Ovary (tissue), 1 donor: ENCODE measurements at regions not wholly inside any gene's neighbourhood (a gene's known extent, or its start where the extent isn't known, plus 50 kb on each side); places are given as distances from the start of the nearest gene placed in this dataset.

ENCODE experiments used
- EP300 ChIP-seq: sonication (generic); formaldehyde crosslinking; IDR thresholded peaks from one replicate; pipeline ENCODE4 v1.6.1; 2017; ENCODE audit warnings: antibody characterized with exemption
- POLR2A ChIP-seq: fragments of 450-650 bp; IDR thresholded peaks from one replicate; pipeline ENCODE4 v1.6.1; 2017; ENCODE audit warnings: antibody characterized with exemption, mild to moderate bottlenecking, moderate library complexity

DNA sequence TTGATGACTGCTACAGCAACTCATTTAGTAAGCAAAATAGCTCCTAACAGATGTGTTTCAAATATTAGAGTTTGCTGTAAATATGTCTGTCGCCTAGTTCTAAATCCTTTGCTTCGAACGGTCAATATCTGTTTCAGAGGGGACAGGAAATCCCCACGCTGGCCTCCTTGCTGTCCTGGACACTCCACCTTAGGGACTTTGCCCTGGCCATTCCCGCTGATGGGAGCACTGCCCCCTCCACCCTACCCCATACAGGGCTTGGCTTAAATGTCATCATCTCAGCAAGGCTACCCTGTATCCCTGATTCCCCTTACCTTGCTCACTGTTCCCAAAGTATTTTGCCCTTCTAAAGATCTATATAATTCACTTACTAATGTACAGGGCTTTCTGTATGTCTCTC, 86.1 kb upstream of the HIVEP3 start:
- no peak for TF ChIP-seq POLR2A
- TF ChIP-seq EP300, result no peak
